ENCODE measurements at regions not wholly inside any gene's neighbourhood (a gene's known extent, or its start where the extent isn't known, plus 50 kb on each side); places are given as distances from the start of the nearest gene placed in this dataset.

GRCh38 chr11:81339521-81339920, 1394.1 kb downstream of the FAM181B start:
- H3K9me3 ChIP-seq (ENCODE audit: control insufficient read depth in 2 of 2, insufficient read depth in 1 of 2, low read depth in 1 of 2, low read length in 1 of 2), result no peaks in the 10 kb centered on the region
- H3K36me3 ChIP-seq (ENCODE audit: control insufficient read depth in 3 of 3, insufficient read depth in 2 of 3, low read depth in 1 of 3, low read length in 3 of 3), result no peaks in the 10 kb centered on the region
- FAIRE-seq, result no peak
- WGBS, 3 donors, result 53 to 80% (median 56%) methylated on average over 2 of the region's 2 CpGs
- no peak overlapping the region for H3K4me3 ChIP-seq (ENCODE audit: low read depth in 1 of 3, low read length in 3 of 3)
- peaks cover 0 to 3% (median 0%) of the 10 kb centered on the region in 3 donors for H3K4me1 ChIP-seq (ENCODE audit: control insufficient read depth in 3 of 3, insufficient read depth in 2 of 3, low read depth in 1 of 3, low read length in 2 of 3)
- no peak for DNase-seq
- H3K27ac ChIP-seq (ENCODE audit: low read depth in 1 of 3, low read length in 2 of 3), result no peak overlapping the region
- H3K27me3 ChIP-seq (ENCODE audit: control insufficient read depth in 3 of 3, insufficient read depth in 3 of 3, low read length in 3 of 3), result no peaks in the 10 kb centered on the region

- H3K4me3 ChIP-seq (ENCODE audit: low read depth in 1 of 3, low read length in 3 of 3), result no peak overlapping the region
- no peak for FAIRE-seq
- DNase-seq, result peak; percentile 2 to 43
- H3K4me1 ChIP-seq (ENCODE audit: control insufficient read depth in 3 of 3, insufficient read depth in 2 of 3, low read depth in 1 of 3, low read length in 2 of 3), result peaks cover 0 to 3% (median 0%) of the 10 kb centered on the region in 3 donors
- H3K27ac ChIP-seq (ENCODE audit: low read depth in 1 of 3, low read length in 2 of 3), result no peak overlapping the region
- no peaks in the 10 kb centered on the region for H3K36me3 ChIP-seq (ENCODE audit: control insufficient read depth in 3 of 3, insufficient read depth in 2 of 3, low read depth in 1 of 3, low read length in 3 of 3)
- WGBS, 3 donors, result 32 to 57% (median 43%) methylated on average over 3 of the region's 3 CpGs
- H3K27me3 ChIP-seq (ENCODE audit: control insufficient read depth in 3 of 3, insufficient read depth in 3 of 3, low read length in 3 of 3), result no peaks in the 10 kb centered on the region
- no peaks in the 10 kb centered on the region for H3K9me3 ChIP-seq (ENCODE audit: control insufficient read depth in 2 of 2, insufficient read depth in 1 of 2, low read depth in 1 of 2, low read length in 1 of 2)
Measured at GRCh38 chr11:81337756-81338155, 1395.9 kb downstream of the FAM181B start.

- FAIRE-seq, result no peak
- 73 to 88% (median 74%) methylated on average over 2 of the region's 2 CpGs for WGBS, 3 donors
- no peak for DNase-seq
Measured at GRCh38 chr11:81332276-81332675, 1401.4 kb downstream of the FAM181B start.

GRCh38 chr11:81331611-81332235, 1401.9 kb downstream of the FAM181B start:
- no peaks in the 10 kb centered on the region for H3K36me3 ChIP-seq (ENCODE audit: control insufficient read depth in 3 of 3, insufficient read depth in 2 of 3, low read depth in 1 of 3, low read length in 3 of 3)
- no peak for DNase-seq
- no peaks in the 10 kb centered on the region for H3K27me3 ChIP-seq (ENCODE audit: control insufficient read depth in 3 of 3, insufficient read depth in 3 of 3, low read length in 3 of 3)
- H3K4me1 ChIP-seq (ENCODE audit: control insufficient read depth in 3 of 3, insufficient read depth in 2 of 3, low read depth in 1 of 3, low read length in 2 of 3), result no peaks in the 10 kb centered on the region
- no peak for FAIRE-seq
- H3K27ac ChIP-seq (ENCODE audit: low read depth in 1 of 3, low read length in 2 of 3), result no peak overlapping the region
- no peak overlapping the region for H3K4me3 ChIP-seq (ENCODE audit: low read depth in 1 of 3, low read length in 3 of 3)
- 71 to 75% (median 73%) methylated on average over 9 of the region's 9 CpGs for WGBS, 3 donors
- no peaks in the 10 kb centered on the region for H3K9me3 ChIP-seq (ENCODE audit: control insufficient read depth in 2 of 2, insufficient read depth in 1 of 2, low read depth in 1 of 2, low read length in 1 of 2)

More at GRCh38 chr11:81332276-81332675, 1401.4 kb downstream of the FAM181B start:
- no peaks in the 10 kb centered on the region for H3K27me3 ChIP-seq (ENCODE audit: control insufficient read depth in 3 of 3, insufficient read depth in 3 of 3, low read length in 3 of 3)
- no peaks in the 10 kb centered on the region for H3K4me1 ChIP-seq (ENCODE audit: control insufficient read depth in 3 of 3, insufficient read depth in 2 of 3, low read depth in 1 of 3, low read length in 2 of 3)
- no peak overlapping the region for H3K4me3 ChIP-seq (ENCODE audit: low read depth in 1 of 3, low read length in 3 of 3)
- no peaks in the 10 kb centered on the region for H3K36me3 ChIP-seq (ENCODE audit: control insufficient read depth in 3 of 3, insufficient read depth in 2 of 3, low read depth in 1 of 3, low read length in 3 of 3)
- H3K9me3 ChIP-seq (ENCODE audit: control insufficient read depth in 2 of 2, insufficient read depth in 1 of 2, low read depth in 1 of 2, low read length in 1 of 2), result no peaks in the 10 kb centered on the region
- H3K27ac ChIP-seq (ENCODE audit: low read depth in 1 of 3, low read length in 2 of 3), result no peak overlapping the region

GRCh38 chr11:81331088-81331487, 1402.6 kb downstream of the FAM181B start:
- Histone ChIP-seq H3K4me3 (ENCODE audit: low read depth in 1 of 3, low read length in 3 of 3) (no peak overlapping the region), H3K27ac (ENCODE audit: low read depth in 1 of 3, low read length in 2 of 3) (no peak overlapping the region), H3K27me3 (ENCODE audit: control insufficient read depth in 3 of 3, insufficient read depth in 3 of 3, low read length in 3 of 3) (no peaks in the 10 kb centered on the region), H3K36me3 (ENCODE audit: control insufficient read depth in 3 of 3, insufficient read depth in 2 of 3, low read depth in 1 of 3, low read length in 3 of 3) (no peaks in the 10 kb centered on the region), H3K9me3 (ENCODE audit: control insufficient read depth in 2 of 2, insufficient read depth in 1 of 2, low read depth in 1 of 2, low read length in 1 of 2) (no peaks in the 10 kb centered on the region), H3K4me1 (ENCODE audit: control insufficient read depth in 3 of 3, insufficient read depth in 2 of 3, low read depth in 1 of 3, low read length in 2 of 3) (no peaks in the 10 kb centered on the region)
- DNase-seq (no peak), FAIRE-seq (no peak)
- 61 to 80% (median 70%) methylated on average over 4 of the region's 4 CpGs for WGBS, 3 donors

- 66 to 87% (median 74%) methylated on average over 5 of the region's 5 CpGs for WGBS, 3 donors
- FAIRE-seq, result no peak
- no peak overlapping the region for H3K4me3 ChIP-seq (ENCODE audit: low read depth in 1 of 3, low read length in 3 of 3)
Measured at GRCh38 chr11:81303038-81303664, 1430.5 kb downstream of the FAM181B start.

GRCh38 chr11:81301166-81301830, 1432.4 kb downstream of the FAM181B start:
- Histone ChIP-seq H3K9me3 (ENCODE audit: control insufficient read depth in 2 of 2, insufficient read depth in 1 of 2, low read depth in 1 of 2, low read length in 1 of 2) (no peaks in the 10 kb centered on the region), H3K27me3 (ENCODE audit: control insufficient read depth in 3 of 3, insufficient read depth in 3 of 3, low read length in 3 of 3) (no peaks in the 10 kb centered on the region), H3K27ac (ENCODE audit: low read depth in 1 of 3, low read length in 2 of 3) (no peak overlapping the region), H3K36me3 (ENCODE audit: control insufficient read depth in 3 of 3, insufficient read depth in 2 of 3, low read depth in 1 of 3, low read length in 3 of 3) (no peaks in the 10 kb centered on the region), H3K4me1 (ENCODE audit: control insufficient read depth in 3 of 3, insufficient read depth in 2 of 3, low read depth in 1 of 3, low read length in 2 of 3) (peaks cover 0 to 4% (median 0%) of the 10 kb centered on the region in 3 donors), H3K4me3 (ENCODE audit: low read depth in 1 of 3, low read length in 3 of 3) (no peak overlapping the region)
- DNase-seq, result peak in 1 of 2 donors; percentile 61
- 48 to 66% (median 61%) methylated on average over 6 of the region's 6 CpGs for WGBS, 3 donors
- no peak for FAIRE-seq

More at GRCh38 chr11:81303038-81303664, 1430.5 kb downstream of the FAM181B start:
- H3K9me3 ChIP-seq (ENCODE audit: control insufficient read depth in 2 of 2, insufficient read depth in 1 of 2, low read depth in 1 of 2, low read length in 1 of 2), result no peaks in the 10 kb centered on the region
- H3K27ac ChIP-seq (ENCODE audit: low read depth in 1 of 3, low read length in 2 of 3), result no peak overlapping the region
- no peak for DNase-seq
- no peaks in the 10 kb centered on the region for H3K36me3 ChIP-seq (ENCODE audit: control insufficient read depth in 3 of 3, insufficient read depth in 2 of 3, low read depth in 1 of 3, low read length in 3 of 3)
- no peaks in the 10 kb centered on the region for H3K27me3 ChIP-seq (ENCODE audit: control insufficient read depth in 3 of 3, insufficient read depth in 3 of 3, low read length in 3 of 3)
- peaks cover 0 to 4% (median 0%) of the 10 kb centered on the region in 3 donors for H3K4me1 ChIP-seq (ENCODE audit: control insufficient read depth in 3 of 3, insufficient read depth in 2 of 3, low read depth in 1 of 3, low read length in 2 of 3)

- 53 to 66% (median 62%) methylated on average over 5 of the region's 5 CpGs for WGBS, 3 donors
- no peak for DNase-seq
- H3K27ac ChIP-seq (ENCODE audit: low read depth in 1 of 3, low read length in 2 of 3), result no peak overlapping the region
- FAIRE-seq, result no peak
- H3K36me3 ChIP-seq (ENCODE audit: control insufficient read depth in 3 of 3, insufficient read depth in 2 of 3, low read depth in 1 of 3, low read length in 3 of 3), result no peaks in the 10 kb centered on the region
- H3K4me3 ChIP-seq (ENCODE audit: low read depth in 1 of 3, low read length in 3 of 3), result no peak overlapping the region
- H3K27me3 ChIP-seq (ENCODE audit: control insufficient read depth in 3 of 3, insufficient read depth in 3 of 3, low read length in 3 of 3), result no peaks in the 10 kb centered on the region
- H3K9me3 ChIP-seq (ENCODE audit: control insufficient read depth in 2 of 2, insufficient read depth in 1 of 2, low read depth in 1 of 2, low read length in 1 of 2), result peaks cover 0 to 15% of the 10 kb centered on the region in 2 donors
- H3K4me1 ChIP-seq (ENCODE audit: control insufficient read depth in 3 of 3, insufficient read depth in 2 of 3, low read depth in 1 of 3, low read length in 2 of 3), result no peaks in the 10 kb centered on the region
Measured at GRCh38 chr11:81286959-81287358, 1446.7 kb downstream of the FAM181B start.

Data from small intestine (tissue), 7 donors.